ENCODE measurements at regions not wholly inside any gene's neighbourhood (a gene's known extent, or its start where the extent isn't known, plus 50 kb on each side); places are given as distances from the start of the nearest gene placed in this dataset.

GRCh38 chr15:98375513-98376340 is 272.6 kb upstream of the IGF1R start:
- TF ChIP-seq, protein P1, sequence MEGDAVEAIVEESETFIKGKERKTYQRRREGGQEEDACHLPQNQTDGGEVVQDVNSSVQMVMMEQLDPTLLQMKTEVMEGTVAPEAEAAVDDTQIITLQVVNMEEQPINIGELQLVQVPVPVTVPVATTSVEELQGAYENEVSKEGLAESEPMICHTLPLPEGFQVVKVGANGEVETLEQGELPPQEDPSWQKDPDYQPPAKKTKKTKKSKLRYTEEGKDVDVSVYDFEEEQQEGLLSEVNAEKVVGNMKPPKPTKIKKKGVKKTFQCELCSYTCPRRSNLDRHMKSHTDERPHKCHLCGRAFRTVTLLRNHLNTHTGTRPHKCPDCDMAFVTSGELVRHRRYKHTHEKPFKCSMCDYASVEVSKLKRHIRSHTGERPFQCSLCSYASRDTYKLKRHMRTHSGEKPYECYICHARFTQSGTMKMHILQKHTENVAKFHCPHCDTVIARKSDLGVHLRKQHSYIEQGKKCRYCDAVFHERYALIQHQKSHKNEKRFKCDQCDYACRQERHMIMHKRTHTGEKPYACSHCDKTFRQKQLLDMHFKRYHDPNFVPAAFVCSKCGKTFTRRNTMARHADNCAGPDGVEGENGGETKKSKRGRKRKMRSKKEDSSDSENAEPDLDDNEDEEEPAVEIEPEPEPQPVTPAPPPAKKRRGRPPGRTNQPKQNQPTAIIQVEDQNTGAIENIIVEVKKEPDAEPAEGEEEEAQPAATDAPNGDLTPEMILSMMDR (IDR thresholded peaks at IDR 0.05; ENCODE audit: low read length): no peak
- no peak for TF ChIP-seq EZH2 (IDR thresholded peaks at IDR 0.05; ENCODE audit: borderline replicate concordance, low read length)
